GM18508 (cell line): ENCODE measurements at regions not wholly inside any gene's neighbourhood (a gene's known extent, or its start where the extent isn't known, plus 50 kb on each side); places are given as distances from the start of the nearest gene placed in this dataset.
"Not testable (repeated sequence)": the region's sequence is repeated elsewhere in the genome, so short reads cannot be mapped to it uniquely, and the experiment has no call there.

ENCODE experiments used
- ATAC-seq: cut with Tn5 transposase; IDR thresholded peaks from one replicate; pipeline ENCODE4 v1.9.1; 2021; ENCODE audit warnings: moderate number of reproducible peaks; ENCODE audit not compliant: insufficient read depth, unreplicated experiment

GRCh38 chr4:179027569-179027968, 1585.3 kb upstream of the AGA start:
- no peak for ATAC-seq

GRCh38 chr4:179028321-179028720, 1586.1 kb upstream of the AGA start:
- ATAC-seq: no peak

DNA sequence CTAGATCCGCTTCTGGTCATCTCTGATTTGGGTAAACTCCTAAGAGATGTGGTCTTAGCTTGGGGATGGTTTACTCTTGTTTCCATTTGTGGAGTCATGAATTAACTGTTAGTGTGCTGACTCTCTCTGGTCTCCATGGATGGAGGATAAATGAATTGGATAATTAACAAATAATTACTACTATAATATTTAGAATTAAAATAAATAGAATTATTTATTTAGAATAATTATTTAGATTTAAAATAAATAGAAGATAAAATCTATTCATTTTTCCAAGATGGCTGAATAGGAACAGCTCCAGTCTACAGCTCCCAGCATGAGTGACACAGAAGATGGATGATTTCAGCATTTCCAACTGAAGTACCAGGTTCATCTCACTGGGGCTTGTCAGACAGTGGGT, 1587.4 kb upstream of the AGA start:
- no peak for ATAC-seq

DNA sequence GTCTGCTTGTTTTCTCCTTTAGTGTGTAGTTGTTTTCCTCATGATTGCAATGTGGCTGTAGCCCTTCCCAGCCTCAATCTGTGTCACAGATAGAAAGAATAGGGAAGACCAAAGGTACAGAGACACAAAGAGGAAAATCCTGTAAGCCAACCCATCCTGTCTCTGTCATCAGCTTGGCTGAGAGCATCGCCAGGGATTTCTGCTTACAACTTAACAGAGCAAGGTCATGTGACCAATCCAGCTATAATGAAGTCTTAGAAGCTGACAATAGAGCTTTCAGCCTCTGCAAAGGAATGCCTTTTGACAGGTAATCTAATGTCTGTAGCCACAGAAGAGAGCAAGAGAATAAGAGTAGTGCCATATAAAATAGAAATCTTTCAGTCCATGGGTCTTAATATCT, 1598.0 kb upstream of the AGA start:
- no peak for ATAC-seq

- no peak for ATAC-seq
Observed at GRCh38 chr4:179048839-179049453, 1606.7 kb upstream of the AGA start.

DNA sequence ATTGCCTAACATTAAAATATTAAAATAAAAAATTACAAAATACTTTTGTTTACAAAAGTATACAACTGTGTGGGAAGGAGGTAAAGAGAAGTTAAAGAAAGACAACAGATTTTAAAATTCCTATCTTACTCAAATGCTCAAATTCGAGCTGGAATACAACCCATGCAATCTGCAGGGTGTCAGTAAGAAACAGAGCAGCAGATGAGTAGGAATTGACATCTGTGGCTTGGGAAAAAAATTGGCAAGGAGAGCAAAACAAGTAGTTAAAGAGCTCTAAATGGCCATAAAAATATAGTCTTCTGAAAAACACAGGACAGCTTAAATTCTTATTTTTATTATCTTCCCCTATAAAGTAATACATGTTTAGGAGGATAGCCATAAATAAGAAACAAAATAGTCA, 1609.0 kb upstream of the AGA start:
- no peak for ATAC-seq

DNA sequence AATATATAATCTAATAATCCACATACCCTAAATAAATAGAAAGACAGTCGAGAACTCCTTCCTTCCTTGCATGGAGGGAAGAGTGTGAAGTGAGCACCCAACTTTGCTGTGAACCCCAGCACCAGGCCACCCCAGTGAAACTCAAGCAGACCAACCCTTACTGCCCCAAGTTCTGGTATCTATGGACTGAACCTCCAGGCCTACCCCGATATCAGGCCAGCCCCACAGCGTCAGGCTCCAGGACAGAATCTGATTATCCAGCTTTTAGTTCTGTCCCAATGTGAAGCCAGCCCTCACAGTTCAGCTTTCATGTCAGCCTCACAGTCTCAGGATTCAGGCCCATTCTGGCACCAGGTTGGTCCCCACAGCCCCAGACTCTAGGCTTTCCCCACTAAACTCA, 1617.2 kb upstream of the AGA start:
- ATAC-seq: no peak

DNA sequence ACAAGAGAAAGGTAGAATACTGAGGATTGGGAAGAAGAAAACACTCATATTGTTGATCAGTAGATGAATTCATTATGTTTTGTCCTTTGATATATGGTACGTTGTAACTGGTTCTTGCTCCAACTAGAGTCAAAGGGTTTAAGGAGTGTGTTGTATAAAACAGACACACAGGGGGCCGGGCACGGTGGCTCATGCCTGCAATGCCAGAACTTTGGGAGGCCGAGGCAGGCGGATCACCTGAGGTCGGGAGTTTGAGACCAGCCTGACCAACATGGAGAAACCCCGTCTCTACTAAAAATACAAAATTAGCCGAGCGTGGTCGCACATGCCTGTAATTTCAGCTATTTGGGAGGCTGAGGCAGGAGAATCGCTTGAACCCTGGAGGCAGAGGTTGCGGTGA, 1624.0 kb upstream of the AGA start:
- ATAC-seq: not testable (repeated sequence)

DNA sequence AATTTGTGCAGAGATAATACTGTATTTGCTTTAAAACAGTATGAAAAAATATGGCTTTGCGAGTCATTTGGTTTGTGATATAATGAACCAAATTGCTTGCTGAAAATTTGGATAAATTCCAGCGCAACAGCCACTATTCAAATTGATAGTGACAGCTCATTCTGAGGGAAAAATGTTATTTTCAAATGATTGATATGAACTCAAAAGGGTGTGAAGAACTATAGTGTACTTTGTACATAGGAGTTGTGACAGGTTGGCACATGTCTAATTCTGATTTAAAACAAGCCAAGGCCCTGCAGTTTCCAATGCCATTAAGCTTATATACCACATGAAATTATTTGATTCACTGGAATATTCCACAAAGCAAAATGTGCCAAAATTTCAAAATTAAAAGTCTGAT, 1628.9 kb upstream of the AGA start:
- no peak for ATAC-seq

GRCh38 chr4:179076865-179077264, 1634.6 kb upstream of the AGA start:
- ATAC-seq: no peak

- ATAC-seq: no peak
Observed at GRCh38 chr4:179095585-179096221, 1653.5 kb upstream of the AGA start.

- ATAC-seq: no peak
Observed at GRCh38 chr4:179097741-179098140, 1655.5 kb upstream of the AGA start.

DNA sequence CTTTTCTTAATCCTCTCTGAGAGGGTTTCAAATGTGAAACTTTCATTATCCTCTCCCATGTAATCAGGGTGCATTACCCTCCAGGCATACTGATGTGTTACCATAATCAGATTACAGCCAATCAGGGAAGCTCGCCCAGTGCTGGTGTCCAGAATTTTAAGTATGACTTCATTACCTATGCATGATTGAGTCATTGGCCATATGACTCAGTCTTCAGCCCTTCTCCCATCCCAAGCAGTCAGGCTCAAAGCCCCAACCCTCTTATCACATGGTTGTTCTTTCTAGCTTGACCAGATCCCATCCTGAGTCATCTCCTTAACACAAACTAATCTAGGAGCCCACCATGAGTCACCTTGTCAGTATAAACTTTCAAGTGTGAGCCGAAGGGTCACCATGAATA, 1668.1 kb upstream of the AGA start:
- ATAC-seq: no peak

- ATAC-seq: no peak
Observed at GRCh38 chr4:179110816-179111215, 1668.6 kb upstream of the AGA start.

DNA sequence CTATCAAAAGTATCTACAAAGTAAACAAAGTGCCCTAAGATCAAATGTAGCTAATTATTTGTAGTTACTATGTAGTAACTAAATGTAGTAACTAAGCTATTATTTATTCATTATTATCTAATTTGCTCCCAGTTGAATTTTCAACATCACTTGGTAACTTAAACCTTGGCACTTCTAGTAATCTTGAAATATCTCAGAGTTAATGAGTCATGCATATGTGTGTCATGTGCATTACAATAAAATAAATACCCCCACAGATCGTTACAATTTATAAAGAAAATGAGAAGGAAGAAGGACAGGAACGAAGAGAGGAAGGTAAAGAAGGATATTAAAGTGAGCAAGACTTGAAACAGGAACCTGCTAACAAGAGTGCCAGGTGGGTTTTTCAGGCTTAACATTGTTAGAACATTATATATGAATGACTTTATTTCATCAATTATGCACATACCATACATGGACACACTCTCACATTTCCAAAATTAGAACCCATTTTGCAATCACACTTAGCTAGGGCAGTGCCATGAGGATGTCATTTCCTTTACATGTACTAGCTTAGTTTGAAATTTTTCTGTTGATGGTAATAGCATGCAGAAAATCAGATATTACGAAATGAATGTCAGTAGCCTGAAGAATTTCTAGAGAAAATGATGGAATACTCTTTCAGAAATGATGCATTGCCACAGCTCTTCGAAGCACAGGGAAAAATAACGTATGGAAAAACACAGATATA, 1670.4 kb upstream of the AGA start:
- no peak for ATAC-seq

- no peak for ATAC-seq
Observed at GRCh38 chr4:179114615-179115014, 1672.4 kb upstream of the AGA start.

GRCh38 chr4:179116011-179116410, 1673.8 kb upstream of the AGA start:
- no peak for ATAC-seq

GRCh38 chr4:179116581-179116980, 1674.3 kb upstream of the AGA start:
- no peak for ATAC-seq

- ATAC-seq: no peak
Observed at GRCh38 chr4:179123084-179123483, 1680.8 kb upstream of the AGA start.

GRCh38 chr4:179124419-179124818, 1682.2 kb upstream of the AGA start:
- no peak for ATAC-seq

GRCh38 chr4:179124957-179125356, 1682.7 kb upstream of the AGA start:
- ATAC-seq: no peak

DNA sequence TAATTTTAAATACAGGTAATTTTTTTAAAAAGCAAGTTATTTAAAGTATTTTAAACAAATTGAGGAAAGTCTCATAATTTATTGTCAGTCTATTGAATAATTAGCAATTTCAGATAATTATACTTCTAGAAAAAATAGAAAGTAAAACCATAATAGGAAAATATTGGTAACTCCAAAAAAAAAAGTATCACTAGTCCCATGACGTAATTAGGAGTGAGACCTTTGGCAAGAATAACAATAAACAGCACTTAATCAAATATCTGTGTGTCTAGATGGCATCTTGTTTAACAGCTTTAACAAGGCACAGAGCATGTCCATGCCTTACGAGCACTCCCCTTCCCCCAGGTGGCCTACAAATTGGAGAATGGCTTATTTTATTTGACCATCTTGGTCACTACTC, 1683.6 kb upstream of the AGA start:
- no peak for ATAC-seq
